Activated T-cell treated with anti-CD3 and anti-CD28 coated beads for 48 hours (primary cell): ENCODE measurements at regions not wholly inside any gene's neighbourhood (a gene's known extent, or its start where the extent isn't known, plus 50 kb on each side); places are given as distances from the start of the nearest gene placed in this dataset.

Experiments
- DNase-seq: peaks from one replicate; pipeline ENCODE4 v3.0.0-alpha.2; 2020; ENCODE audit warnings: low read depth

GRCh38 chr2:51225377-51225776 is 193.4 kb upstream of the NRXN1 start:
- DNase-seq: no peak

GRCh38 chr2:51224790-51225189 is 192.9 kb upstream of the NRXN1 start:
- DNase-seq: no peak

GRCh38 chr2:51222106-51222505 is 190.2 kb upstream of the NRXN1 start:
- DNase-seq: no peak

- DNase-seq: no peak
Measured at GRCh38 chr2:51220606-51221005, 188.7 kb upstream of the NRXN1 start.

GRCh38 chr2:51220080-51220479 is 188.1 kb upstream of the NRXN1 start:
- no peak for DNase-seq

- no peak for DNase-seq
Measured at GRCh38 chr2:51219468-51219867, 187.5 kb upstream of the NRXN1 start.

GRCh38 chr2:51218047-51218446 is 186.1 kb upstream of the NRXN1 start:
- DNase-seq: no peak

GRCh38 chr2:51213826-51214225 is 181.9 kb upstream of the NRXN1 start:
- DNase-seq: no peak

GRCh38 chr2:51212374-51212773 is 180.4 kb upstream of the NRXN1 start:
- DNase-seq: no peak

- DNase-seq: no peak
Measured at GRCh38 chr2:51208521-51208920, 176.6 kb upstream of the NRXN1 start.

GRCh38 chr2:51201295-51201694 is 169.4 kb upstream of the NRXN1 start:
- no peak for DNase-seq

- DNase-seq: no peak
Measured at GRCh38 chr2:51194656-51195055, 162.7 kb upstream of the NRXN1 start.

- DNase-seq: no peak
Measured at GRCh38 chr2:51170273-51170672, 138.3 kb upstream of the NRXN1 start.

- no peak for DNase-seq
Measured at GRCh38 chr2:51165534-51166260, 133.8 kb upstream of the NRXN1 start.

GRCh38 chr2:51158251-51158650 is 126.3 kb upstream of the NRXN1 start:
- DNase-seq: no peak

- no peak for DNase-seq
Measured at GRCh38 chr2:51153236-51153635, 121.3 kb upstream of the NRXN1 start.

GRCh38 chr2:51151490-51152140 is 119.7 kb upstream of the NRXN1 start:
- no peak for DNase-seq

- no peak for DNase-seq
Measured at GRCh38 chr2:51149725-51150124, 117.8 kb upstream of the NRXN1 start.

GRCh38 chr2:51145761-51146160 is 113.8 kb upstream of the NRXN1 start:
- no peak for DNase-seq

- DNase-seq: no peak
Measured at GRCh38 chr2:51120754-51121280, 88.9 kb upstream of the NRXN1 start.

GRCh38 chr2:51111532-51111931 is 79.6 kb upstream of the NRXN1 start:
- no peak for DNase-seq

- DNase-seq: no peak
Measured at GRCh38 chr2:51108794-51109193, 76.9 kb upstream of the NRXN1 start.

- DNase-seq: no peak
Measured at GRCh38 chr2:51107841-51108240, 75.9 kb upstream of the NRXN1 start.

GRCh38 chr2:51105811-51106210 is 73.9 kb upstream of the NRXN1 start:
- no peak for DNase-seq
